ENCODE measurements at regions not wholly inside any gene's neighbourhood (a gene's known extent, or its start where the extent isn't known, plus 50 kb on each side); places are given as distances from the start of the nearest gene placed in this dataset.
"Not testable (repeated sequence)": the region's sequence is repeated elsewhere in the genome, so short reads cannot be mapped to it uniquely, and the experiment has no call there.

DNA sequence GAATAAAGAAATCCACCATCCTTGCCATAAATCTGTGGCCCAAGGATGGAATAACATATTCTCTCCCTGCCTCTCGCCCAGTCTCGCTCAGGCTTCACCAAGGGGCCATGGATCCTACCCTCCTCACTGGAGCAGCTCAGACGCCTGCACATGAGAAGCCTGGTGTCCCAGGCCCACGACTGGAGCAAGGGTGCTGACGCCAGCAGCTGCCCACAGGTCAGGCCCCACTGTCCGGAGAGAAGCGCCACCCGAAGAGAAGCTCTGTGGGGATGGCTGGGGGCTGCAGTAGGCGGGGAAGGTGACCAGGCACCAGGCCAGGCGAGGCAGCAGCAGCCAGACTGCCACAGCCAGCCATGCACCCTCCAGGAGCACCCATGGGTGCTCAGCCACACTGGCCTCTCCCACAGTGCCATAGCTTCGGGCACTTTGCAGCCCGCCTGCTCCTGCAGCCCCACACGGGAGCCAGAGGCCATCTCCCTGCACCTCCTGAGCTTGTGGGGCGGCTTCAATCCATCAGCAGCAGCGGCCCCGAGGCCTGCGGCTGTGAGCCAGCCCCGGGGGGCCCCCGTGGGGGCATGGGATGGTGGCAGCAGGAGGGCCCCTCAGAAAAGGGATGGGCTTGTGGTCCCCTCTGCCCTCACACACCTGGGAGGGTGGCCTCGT lies 286.2 kb upstream of the SGK1 start:
- no peak for DNase-seq (ENCODE audit: low read depth)

DNA sequence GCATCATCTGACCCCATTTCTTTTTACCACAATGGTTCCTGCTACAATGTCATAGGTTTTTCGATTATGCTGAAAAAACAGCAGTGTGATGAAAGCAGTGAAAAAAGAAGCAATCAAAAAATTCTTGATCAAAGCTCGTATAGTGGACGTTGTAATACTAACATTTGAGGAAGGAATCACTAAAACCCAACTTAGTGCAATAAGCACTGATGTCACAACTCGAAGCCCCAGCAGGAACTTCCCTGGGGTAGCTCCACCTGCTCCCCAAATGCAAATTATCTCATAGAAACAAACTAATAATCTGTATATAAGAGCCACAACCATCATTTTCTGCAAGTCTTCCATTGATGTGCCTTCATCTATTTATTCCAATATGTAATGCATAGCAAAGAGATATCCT lies 285.6 kb upstream of the SGK1 start:
- no peak for DNase-seq (ENCODE audit: low read depth)

DNA sequence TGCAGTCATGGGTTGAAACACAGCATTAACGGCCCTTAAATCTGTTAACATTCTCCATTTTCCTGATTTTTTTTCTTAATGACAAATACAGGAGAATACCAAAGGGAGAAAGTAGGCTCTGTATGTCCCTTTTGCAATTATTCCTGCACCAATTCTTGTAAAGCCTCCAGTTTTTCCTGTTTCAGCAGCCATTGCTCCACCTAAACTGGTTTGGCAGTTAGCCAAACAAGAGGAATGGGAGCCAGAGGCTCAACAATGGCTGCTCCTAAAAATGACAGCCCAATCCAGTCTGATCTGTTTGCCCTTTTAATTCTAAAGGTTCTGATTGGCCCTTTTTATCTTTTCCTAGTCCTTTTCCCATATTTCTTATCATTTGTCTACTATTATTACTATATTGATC lies 284.2 kb upstream of the SGK1 start:
- no peak for DNase-seq (ENCODE audit: low read depth)

DNA sequence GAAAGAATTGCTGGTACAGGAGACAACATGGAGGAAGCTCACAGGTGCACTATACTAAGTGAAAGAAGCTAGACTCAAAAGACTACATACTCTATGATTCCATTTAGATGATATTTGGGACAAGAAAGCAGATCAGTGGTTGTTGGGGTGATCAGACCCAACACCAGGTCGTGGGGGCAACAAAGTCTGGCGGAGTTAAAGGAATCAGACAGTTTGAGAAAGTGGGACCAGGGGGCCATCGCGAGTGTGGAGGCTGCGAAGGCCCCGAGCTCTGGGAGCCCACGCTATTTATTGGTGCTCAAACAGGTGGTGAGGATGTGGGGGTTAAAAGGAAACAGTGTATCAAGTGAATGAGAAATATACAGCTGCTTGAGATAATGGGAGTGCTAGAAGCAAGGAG lies 282.8 kb upstream of the SGK1 start:
- DNase-seq (ENCODE audit: low read depth) = no peak

DNA sequence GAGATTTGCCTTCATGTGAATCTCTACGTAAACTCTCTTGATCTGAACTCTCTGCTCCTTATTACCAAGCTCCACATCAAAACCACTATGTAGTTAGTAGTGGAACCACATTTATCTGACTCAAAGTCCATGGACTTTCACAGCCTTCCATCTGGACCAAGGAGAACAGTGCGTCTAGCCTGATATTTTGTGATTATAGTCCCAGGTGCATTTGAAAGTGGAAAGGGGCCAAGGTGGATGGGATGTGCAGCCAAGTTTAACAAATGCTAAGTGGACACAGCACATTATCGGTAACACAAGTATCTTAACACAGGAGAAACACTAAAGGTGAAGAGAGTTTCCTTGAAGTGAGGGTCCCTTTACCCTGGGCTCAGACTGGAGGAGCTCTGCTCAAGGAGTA lies 281.2 kb upstream of the SGK1 start:
- DNase-seq (ENCODE audit: low read depth) = no peak

DNA sequence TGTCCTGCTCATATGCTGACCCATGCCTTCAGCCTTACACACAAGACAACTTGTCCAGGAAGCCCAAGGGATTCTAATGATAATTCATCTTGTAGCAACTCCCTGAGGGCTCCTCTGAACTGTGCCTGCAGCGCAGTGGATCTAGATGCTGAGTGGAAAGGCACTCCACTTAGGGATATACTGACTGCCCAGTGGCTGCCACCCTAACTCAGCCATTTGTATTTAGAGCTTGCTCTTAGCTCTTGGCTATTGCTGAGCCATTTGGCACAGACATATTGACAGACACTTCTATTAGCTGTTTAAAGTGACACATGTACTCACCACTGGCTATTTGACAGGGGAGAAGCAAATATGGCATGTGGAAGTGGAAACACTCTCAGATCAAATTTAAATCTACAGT lies 278.3 kb upstream of the SGK1 start:
- no peak for DNase-seq (ENCODE audit: low read depth)

DNA sequence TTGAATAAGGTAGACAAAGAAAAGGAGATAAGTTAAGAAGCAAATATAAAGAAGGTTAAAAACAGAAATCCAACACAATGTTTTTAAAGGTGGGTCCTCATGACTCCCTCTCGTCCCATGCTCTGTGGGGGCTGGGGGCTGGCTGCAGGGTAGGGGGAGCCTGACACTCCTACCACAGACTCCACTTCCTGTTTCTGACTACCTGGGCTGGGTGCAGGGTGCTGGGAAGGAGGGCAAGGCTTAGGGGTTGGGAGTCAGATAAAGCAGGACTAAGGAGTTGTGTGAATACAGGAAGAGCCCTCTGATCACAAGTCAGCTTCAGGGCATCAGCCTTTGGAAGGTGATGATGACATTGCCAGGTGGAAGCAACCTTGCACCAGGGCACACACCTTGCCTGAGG lies 277.0 kb upstream of the SGK1 start:
- no peak for DNase-seq (ENCODE audit: low read depth)

DNA sequence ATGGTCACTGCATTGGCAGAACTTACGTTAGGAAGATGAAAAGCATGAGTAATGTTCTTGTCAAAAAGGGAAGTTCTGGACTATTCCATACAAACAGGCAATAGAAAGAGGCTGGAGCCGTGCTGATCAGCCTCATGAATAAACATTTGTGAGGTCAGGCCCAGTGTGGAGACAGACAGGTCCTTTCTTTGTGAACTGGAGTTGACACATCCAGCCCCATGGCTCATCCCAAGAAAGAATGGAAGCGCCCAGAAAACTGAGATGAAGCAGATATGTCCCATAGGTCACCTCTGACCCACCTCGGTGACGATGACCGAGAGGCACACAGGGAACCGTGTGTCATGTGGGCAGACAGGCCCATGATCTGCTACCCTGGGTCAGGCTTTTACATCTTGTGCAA lies 276.0 kb upstream of the SGK1 start:
- DNase-seq (ENCODE audit: low read depth) = no peak

DNA sequence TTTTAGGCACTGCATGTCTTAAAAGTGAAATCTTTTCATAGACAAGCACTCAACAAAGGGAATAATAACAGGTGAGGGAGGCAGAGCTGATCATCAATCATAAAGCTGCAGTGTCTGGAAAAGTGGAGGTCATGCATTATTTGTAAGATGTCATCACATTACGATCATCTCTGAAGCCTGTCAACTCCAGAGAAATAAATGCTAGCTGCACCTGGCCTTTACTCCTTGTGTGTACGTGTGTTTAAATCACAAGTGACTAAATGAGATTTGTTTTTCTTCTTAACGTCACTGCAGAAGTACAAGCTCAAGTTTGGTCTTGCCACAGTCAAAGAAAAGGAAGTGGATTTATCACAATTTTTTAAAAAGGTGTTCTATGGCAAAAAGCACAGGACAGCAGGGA lies 275.5 kb upstream of the SGK1 start:
- DNase-seq (ENCODE audit: low read depth) = no peak

DNA sequence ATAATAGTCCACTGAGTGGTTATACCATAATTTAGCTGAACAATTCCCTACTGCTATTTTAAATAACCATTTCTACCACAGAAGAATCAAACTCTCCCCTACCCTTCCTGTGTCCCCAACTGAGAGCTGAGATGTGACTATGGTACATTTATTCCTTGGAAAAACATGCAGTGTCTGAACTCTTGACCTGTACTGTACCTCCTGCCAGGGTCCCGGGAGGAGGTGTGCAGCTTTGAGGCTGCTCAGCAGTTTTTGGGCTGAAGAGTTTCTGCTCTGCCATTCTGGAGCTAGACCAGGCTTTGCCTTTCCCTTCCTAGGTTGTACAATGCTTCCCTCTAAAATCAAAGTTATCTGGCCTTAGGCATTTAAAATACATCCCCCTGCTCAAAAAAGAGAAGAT lies 275.1 kb upstream of the SGK1 start:
- DNase-seq (ENCODE audit: low read depth) = no peak

DNA sequence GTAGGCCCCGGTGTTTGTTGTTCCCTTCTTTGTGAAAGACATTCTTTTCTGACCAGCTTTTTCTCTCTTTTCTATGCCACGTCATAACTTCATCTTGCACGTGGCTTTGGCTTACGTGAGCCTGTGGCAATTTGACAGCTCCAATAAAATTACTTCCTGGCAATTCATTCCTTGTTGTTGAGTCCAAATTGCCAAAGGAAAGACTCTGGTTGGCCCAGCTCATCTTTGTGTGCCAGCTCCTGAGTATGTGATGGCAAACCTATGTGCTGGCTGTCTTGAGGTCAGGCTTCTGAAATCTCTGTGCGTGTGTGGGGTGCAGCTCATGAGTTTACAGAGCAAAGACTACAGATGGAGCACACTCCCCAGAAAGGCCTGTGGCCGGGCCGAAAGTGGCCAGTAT lies 272.5 kb upstream of the SGK1 start:
- DNase-seq (ENCODE audit: low read depth) = no peak

DNA sequence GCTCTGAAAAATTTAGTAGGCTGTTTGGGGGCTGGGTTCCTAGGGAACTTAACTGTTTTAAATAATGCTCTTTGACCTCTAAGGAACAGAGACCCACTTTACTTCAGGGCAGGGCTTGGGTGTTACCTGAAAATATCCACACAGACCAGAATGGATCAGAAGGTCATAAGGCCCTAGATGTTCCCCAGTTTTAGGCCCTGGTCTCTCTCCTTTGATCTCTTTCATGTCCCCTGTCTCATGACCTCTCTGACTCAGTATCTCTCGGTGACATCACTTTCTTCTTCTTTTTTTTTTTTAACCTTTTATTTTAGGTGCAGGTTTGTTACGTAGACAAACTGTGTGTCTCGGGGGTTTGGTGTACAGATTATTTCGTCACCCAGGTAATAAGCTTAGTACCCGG lies 272.1 kb upstream of the SGK1 start:
- DNase-seq (ENCODE audit: low read depth) = no peak

DNA sequence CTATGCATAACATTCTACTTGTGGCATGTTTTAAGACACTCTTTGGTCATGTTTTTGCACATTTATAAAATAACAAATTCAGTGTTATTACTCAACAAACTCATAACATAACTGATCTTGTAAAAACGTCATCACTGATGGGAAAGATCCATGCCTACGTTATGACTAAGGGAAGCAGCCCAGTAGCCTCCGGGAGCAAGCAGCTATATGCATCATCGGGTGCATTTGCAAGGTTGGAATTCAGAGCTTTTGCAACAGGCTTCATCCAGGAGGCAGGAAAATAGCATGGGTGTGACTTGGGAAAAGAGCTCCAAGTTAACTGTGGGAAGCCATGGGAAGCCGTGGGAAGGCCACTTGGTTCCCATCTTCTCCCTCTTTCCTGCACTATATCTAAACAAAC lies 271.6 kb upstream of the SGK1 start:
- no peak for DNase-seq (ENCODE audit: low read depth)

DNA sequence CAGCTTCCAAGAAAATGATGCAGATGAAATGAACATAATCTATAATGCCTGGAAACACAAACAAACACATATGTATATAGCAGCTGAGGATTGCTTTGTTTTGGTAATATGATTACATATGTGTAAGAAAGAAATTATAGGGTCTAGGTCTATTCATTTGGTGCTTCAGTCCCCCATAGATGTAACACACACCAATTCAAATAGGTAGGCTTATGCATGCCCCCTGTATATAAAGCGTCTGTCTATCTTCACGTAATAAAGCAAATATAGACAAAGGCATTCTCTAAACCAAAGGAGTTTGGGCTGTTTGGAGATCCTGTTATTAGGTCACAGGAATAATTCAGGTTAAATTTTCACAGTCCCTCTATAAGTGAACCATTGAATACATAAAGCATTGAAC lies 270.4 kb upstream of the SGK1 start:
- DNase-seq (ENCODE audit: low read depth) = no peak

DNA sequence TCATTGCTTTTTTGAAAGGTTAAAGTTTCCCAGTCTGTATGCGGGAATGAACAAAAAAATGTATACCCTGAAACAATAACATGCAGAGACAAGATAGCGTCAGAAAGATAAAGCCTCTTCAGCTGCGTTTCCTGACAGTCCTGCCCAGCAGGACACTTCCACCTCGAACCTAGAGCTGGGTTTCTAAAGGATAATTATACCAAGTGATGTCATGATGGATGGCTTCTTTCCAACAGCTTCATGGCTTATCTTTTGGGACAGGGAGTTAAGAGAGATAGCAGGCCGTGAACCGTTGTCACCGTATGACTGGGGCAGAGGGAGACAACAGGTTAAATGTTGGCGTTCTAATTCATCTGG lies 267.6 kb upstream of the SGK1 start:
- DNase-seq (ENCODE audit: low read depth) = no peak

DNA sequence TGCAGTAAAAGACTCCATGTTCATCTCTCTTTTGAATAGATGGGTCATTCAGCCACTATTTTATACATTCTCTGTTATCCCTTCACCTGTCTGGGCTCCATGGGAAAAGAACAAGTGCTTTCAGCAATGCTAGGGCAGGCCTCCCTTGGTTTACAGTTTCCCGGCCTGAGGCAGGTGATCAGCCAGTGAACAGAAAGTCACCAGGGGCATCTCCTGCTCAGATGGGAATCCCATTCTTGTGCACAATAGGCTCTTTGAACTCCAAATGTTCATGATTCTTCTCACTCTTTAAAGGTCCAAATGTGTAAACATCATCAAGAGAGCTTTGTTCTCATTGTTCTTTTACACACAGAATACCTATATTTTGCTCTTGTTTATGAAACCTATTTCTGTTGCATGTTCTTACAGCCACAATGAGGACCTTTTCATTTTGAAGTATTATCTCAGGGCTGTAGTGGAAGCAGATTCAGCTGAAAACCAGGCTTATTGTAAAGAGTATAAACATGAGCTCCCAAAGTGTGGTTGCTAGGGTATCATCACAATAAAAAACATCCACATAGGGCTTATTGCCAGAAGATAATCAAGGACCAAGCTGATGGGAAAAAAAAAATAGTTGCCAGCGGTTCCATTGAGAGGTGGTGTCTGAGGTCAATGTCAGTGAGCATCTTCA lies 267.1 kb upstream of the SGK1 start:
- DNase-seq (ENCODE audit: low read depth) = no peak

DNA sequence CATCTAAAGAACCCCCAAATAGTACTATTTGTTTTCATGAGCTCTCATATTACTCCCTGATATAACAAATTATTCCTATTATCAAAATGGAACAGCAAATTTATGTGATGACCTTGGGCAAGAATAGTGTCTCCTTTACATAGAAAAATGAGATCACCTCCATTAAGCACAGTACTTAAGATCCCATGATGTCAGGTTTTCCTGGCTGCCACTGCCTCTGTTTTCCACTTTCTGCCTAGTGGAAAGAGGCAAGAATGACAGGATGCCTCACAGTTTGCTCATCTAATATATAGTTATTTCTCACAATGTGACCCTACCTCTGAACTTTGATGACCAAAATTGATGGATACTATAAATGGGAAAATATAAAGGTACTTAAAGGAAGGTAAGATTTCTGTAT lies 260.1 kb upstream of the SGK1 start:
- DNase-seq (ENCODE audit: low read depth) = no peak

DNA sequence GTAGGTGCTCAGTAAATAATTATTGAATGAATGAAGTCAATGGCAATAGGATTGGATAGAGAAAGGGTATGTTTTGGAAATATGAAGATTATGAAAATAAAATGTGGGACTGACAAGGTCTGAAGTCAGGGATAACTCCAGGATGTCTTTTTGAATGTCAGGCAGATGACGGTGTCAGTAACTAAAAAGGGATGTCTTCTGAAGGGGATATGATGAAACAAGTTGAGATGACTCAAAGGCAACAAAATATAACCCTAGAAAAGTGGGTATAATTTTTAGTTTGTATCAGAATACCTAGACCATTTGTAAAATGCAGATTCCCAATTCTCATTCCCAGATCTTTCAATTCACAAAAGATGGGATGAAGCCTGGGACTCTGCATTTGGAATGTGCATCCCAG lies 257.3 kb upstream of the SGK1 start:
- no peak for DNase-seq (ENCODE audit: low read depth)

DNA sequence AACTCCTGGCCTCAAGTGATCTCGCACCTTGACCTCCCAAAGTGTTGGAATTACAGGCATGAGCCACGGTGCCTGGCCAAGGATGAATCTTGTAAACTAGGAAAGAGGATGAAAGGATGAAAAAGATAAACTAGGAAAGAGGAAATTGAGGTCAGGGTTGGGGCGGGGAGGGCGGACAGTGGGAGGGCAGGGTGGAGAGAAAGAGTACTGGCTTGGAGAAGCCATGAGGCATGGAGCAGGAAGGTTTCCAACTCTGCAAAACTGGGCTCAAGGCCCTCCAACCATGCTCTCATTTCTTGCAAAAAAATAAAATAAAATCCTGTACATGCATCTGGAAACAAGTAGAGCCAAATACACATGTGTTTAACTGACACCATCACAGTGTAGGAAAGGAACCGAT lies 256.6 kb upstream of the SGK1 start:
- DNase-seq (ENCODE audit: low read depth) = no peak

DNA sequence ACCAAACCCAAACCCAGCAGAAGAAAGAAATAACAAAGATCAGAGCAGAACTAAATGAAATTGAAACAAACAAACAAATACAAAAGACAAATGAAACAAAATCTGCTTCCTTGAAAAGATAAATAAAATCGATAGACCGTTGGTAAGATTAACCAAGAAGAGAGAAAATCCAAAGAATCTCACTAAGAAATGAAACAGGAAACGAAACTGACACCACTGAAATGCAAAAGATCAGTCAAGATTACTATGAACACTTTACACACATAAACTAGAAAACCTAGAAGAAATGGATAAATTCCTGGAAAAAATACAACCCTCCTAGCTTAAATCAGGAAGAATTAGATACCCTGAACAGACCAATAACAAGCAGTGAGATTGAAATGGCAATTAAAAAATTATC lies 252.1 kb upstream of the SGK1 start:
- DNase-seq (ENCODE audit: low read depth) = not testable (repeated sequence)

DNA sequence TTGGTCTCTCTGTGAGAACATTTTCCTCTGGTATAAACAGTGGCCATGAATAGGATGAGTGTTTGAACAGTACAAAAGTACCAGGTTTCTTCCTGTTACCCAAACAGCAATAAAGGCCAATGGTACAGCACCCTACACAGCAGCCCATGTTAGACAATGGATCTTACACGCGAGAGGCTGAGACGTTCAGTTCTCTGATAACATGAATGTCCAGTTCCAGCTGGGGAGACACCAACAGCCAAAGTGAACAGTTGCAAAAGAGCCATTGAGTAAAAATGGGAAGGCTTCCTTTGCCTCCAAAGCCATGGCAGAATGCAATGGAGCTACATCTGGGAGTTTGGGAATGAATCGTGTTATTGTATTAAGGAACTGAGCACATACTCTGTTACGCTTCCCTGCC lies 246.8 kb upstream of the SGK1 start:
- DNase-seq (ENCODE audit: low read depth) = no peak

DNA sequence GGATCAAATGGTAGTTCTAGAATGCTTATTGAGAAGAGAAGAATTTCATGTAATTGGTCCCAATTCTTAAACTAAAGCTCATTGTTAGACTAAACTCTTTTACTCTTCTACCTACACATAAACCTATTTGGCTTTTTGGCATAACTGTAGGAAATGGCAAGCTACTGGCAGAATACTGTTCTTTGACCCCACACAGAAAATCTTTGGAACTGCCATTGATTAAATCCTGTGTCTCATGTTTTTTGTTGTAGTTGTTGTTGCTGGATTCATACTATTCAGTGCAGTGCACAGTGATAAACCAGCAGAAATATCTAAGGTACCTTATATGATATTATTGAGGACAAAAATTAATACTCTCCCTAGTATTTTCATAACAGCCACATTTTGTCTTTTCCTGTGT lies 242.1 kb upstream of the SGK1 start:
- no peak for DNase-seq (ENCODE audit: low read depth)

DNA sequence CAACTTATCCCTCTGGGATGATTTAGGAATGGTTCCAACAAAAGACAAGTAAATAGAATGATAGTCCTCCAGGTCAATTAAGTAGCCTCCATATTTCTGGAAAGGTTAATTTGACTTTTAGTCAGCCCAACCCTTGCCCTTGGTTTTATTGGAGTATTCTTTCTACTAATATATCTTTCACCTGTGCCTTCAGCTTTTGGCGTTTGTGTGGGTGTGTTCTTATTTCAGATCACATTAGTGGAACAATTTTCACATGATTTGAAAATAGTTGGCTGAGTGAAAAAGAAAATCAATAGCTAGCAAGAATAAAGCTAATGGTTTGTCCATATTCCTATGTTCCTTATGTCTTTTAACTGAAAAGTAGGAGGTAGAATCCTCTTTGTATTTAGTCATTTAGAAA lies 239.6 kb upstream of the SGK1 start:
- no peak for DNase-seq (ENCODE audit: low read depth)

DNA sequence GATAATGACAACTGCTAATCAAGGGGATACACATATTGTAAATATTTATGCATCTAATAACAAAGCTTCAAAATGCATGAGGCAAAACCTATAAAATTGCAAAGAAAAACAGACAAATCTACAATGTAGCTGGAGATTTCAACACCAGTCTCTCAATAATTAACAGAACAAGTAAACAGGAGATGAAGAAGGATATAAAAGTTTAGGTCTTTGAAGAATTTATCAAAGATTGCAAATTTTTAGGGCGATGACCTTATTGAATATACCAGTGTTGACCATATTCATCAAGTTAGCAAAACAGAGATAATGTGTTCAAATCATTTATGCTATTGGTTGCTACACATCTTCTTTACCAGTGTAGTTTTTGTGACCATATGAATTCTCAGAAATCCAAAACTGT lies 237.8 kb upstream of the SGK1 start:
- DNase-seq (ENCODE audit: low read depth) = no peak

DNA sequence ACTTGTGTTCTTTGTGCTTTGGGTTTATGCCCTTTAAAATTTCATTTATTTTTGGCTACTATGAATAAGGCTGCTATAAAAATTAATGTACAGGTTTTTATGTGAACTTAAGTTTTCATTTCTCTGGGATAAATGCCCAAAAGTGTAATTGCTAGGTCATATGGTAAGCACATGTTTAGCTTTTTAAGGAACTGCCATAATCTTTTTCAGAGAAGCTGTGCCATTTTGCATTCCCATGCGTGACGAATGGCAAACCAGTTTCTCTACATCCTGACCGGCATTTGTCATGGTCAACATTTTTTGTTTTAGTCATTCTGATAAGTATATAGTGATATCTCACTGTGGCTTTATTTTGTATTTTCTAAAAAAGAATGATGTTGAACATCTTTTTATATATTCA lies 236.0 kb upstream of the SGK1 start:
- DNase-seq (ENCODE audit: low read depth) = no peak

All from stimulated activated CD8-positive, alpha-beta memory T cell treated with anti-CD3 and anti-CD28 coated beads, Interleukin-15, amount 100 ng/mL, for 1 hour (primary cell).